ENCODE measurements at regions not wholly inside any gene's neighbourhood (a gene's known extent, or its start where the extent isn't known, plus 50 kb on each side); places are given as distances from the start of the nearest gene placed in this dataset.

DNA sequence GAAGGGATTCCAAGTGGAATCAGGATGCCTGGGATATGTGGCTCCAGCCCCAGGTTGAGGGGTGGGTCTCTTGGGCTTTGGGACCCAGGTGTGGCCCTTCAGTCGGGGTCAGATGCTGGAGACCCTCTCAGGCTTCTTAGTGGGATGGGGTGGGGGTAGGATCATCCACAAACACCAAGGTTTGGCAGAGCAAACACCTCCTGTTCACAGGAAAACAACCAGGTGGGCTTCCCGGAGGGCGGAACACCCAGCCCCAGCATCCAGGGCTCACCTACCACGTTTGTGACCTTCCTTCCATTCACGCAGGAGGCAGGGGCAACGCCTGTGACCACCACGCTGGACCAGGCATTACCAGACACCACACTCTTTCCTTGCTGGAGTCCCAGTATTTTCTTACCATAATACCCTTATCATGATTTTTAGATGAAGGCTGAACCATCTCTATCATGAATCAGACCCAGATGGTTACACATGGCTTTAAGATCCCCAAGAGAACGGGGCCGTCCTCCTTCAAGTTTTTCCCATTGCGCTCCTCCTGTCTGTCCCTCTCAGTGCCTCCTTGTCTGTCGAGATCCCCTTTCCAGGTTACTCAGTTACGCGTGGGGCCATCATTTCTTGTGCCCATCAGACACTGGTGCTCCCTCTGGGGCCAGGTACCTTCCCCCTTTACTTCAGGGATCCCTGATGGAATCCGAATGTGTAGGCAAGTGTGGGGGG lies 428.2 kb downstream of the NPHP4 start:
- no peaks in the 10 kb centered on the region for H3K36me3 ChIP-seq (ENCODE audit: control insufficient read depth in 1 of 2, insufficient read depth in 2 of 2, low read length in 2 of 2)
- no peaks in the 10 kb centered on the region for H3K27me3 ChIP-seq (ENCODE audit: low read depth, low read length)
- H3K9me3 ChIP-seq (ENCODE audit: control insufficient read depth in 1 of 2, low read length in 2 of 2), result peaks cover 5 to 6% of the 10 kb centered on the region in 2 donors
- H3K27ac ChIP-seq (ENCODE audit: low read length), result no peak overlapping the region
- H3K4me3 ChIP-seq (ENCODE audit: low read depth in 1 of 2, low read length in 2 of 2), result no peak overlapping the region
- no peaks in the 10 kb centered on the region for H3K4me1 ChIP-seq (ENCODE audit: control insufficient read depth in 1 of 2, insufficient read depth in 2 of 2, low read length in 2 of 2)

DNA sequence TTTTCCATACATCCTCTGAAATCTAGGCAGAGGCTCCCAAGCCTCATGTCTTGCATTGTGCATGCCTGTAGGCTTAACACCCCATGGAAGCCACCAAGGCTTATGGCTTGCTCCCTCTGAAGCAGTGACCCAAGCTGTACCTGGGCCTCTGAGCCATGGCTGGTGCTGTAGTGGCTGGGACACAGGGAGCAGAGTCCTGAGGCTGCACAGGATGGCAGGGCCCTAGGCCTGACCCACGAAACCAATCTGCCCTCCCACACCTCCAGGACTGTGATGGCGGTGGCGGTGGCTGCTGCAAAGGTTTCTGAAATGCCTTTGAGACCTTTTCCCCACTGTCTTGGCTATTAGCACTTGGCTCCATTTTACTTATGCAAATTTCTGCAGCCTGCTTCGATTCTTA lies 429.5 kb downstream of the NPHP4 start:
- Histone ChIP-seq H3K4me1 (ENCODE audit: control insufficient read depth in 1 of 2, insufficient read depth in 2 of 2, low read length in 2 of 2) (no peaks in the 10 kb centered on the region), H3K27ac (ENCODE audit: low read length) (no peak overlapping the region), H3K36me3 (ENCODE audit: control insufficient read depth in 1 of 2, insufficient read depth in 2 of 2, low read length in 2 of 2) (no peaks in the 10 kb centered on the region), H3K9me3 (ENCODE audit: control insufficient read depth in 1 of 2, low read length in 2 of 2) (peaks cover 0 to 6% of the 10 kb centered on the region in 2 donors), H3K27me3 (ENCODE audit: low read depth, low read length) (no peaks in the 10 kb centered on the region), H3K4me3 (ENCODE audit: low read depth in 1 of 2, low read length in 2 of 2) (no peak overlapping the region)

DNA sequence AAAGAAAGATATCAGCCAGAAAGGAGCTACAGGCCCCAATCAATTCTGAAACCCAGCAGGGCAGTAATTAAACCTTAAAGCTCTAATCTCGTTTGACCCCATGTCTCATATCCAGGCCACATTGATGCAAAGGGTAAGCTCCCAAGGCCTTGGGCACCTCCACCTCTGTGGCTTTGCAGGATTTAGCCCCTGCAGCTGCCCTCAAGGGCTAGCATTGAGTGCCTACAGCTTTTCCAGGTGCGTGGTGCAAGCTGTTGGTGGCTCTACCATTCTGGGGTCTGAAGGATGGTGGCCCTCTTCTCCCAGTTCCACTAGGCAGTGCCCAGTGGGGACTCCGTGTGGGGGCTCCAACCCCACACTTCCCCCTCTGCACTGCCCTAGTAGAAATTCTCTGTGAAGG lies 429.9 kb downstream of the NPHP4 start:
- H3K9me3 ChIP-seq (ENCODE audit: control insufficient read depth in 1 of 2, low read length in 2 of 2), result peaks cover 0 to 6% of the 10 kb centered on the region in 2 donors
- H3K27ac ChIP-seq (ENCODE audit: low read length), result no peak overlapping the region
- H3K4me3 ChIP-seq (ENCODE audit: low read depth in 1 of 2, low read length in 2 of 2), result no peak overlapping the region
- no peaks in the 10 kb centered on the region for H3K27me3 ChIP-seq (ENCODE audit: low read depth, low read length)
- no peaks in the 10 kb centered on the region for H3K36me3 ChIP-seq (ENCODE audit: control insufficient read depth in 1 of 2, insufficient read depth in 2 of 2, low read length in 2 of 2)
- no peaks in the 10 kb centered on the region for H3K4me1 ChIP-seq (ENCODE audit: control insufficient read depth in 1 of 2, insufficient read depth in 2 of 2, low read length in 2 of 2)

GRCh38 chr1:5559078-5559477 lies 433.1 kb downstream of the NPHP4 start:
- Histone ChIP-seq H3K9me3 (ENCODE audit: control insufficient read depth in 1 of 2, low read length in 2 of 2) (peaks cover 0 to 6% of the 10 kb centered on the region in 2 donors), H3K27me3 (ENCODE audit: low read depth, low read length) (no peaks in the 10 kb centered on the region), H3K4me3 (ENCODE audit: low read depth in 1 of 2, low read length in 2 of 2) (no peak overlapping the region), H3K27ac (ENCODE audit: low read length) (no peak overlapping the region), H3K36me3 (ENCODE audit: control insufficient read depth in 1 of 2, insufficient read depth in 2 of 2, low read length in 2 of 2) (no peaks in the 10 kb centered on the region), H3K4me1 (ENCODE audit: control insufficient read depth in 1 of 2, insufficient read depth in 2 of 2, low read length in 2 of 2) (no peaks in the 10 kb centered on the region)

DNA sequence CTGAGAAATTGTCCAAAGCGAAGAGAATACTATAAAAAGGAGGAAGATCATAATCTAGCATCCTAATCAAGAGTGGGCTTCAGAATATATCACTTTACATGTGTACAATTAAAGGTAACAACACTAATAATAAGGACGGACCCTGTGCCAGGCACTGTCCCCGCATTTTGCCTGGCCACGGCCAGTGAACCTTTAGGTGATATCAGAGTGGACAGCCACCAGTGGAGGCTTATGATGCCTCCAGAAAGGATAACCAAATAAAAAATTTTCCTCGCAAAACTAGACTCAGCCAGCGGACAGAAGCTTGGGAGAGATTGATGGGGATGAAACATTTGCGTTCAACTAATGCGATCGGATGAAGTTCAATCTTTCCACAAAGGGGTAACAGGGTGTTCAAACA lies 436.4 kb downstream of the NPHP4 start:
- H3K27me3 ChIP-seq (ENCODE audit: low read depth, low read length), result no peaks in the 10 kb centered on the region
- no peaks in the 10 kb centered on the region for H3K36me3 ChIP-seq (ENCODE audit: control insufficient read depth in 1 of 2, insufficient read depth in 2 of 2, low read length in 2 of 2)
- H3K4me1 ChIP-seq (ENCODE audit: control insufficient read depth in 1 of 2, insufficient read depth in 2 of 2, low read length in 2 of 2), result no peaks in the 10 kb centered on the region
- H3K9me3 ChIP-seq (ENCODE audit: control insufficient read depth in 1 of 2, low read length in 2 of 2), result peaks cover 0 to 6% of the 10 kb centered on the region in 2 donors
- no peak overlapping the region for H3K27ac ChIP-seq (ENCODE audit: low read length)
- no peak overlapping the region for H3K4me3 ChIP-seq (ENCODE audit: low read depth in 1 of 2, low read length in 2 of 2)

DNA sequence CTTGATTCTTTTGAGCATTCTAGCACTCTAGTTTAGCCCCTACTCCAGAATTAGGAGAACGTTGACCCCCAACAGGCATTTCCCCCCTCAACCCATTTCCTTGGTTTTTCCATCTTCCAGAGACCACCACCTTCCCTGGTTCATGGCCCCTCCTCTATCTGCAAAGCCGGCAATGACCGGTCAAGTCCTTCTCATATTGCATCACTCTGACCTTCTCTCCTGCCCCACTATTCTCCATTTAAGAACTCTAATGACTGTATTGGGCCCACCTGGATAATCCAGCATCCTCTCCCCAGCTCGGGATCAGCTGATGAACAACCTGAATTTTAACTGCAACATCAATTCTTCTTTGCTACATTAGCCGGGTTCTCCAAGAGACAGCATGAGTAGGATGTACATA lies 437.4 kb downstream of the NPHP4 start:
- Histone ChIP-seq H3K27ac (ENCODE audit: low read length) (no peak overlapping the region), H3K36me3 (ENCODE audit: control insufficient read depth in 1 of 2, insufficient read depth in 2 of 2, low read length in 2 of 2) (no peaks in the 10 kb centered on the region)

GRCh38 chr1:5554111-5554510 lies 438.1 kb downstream of the NPHP4 start:
- Histone ChIP-seq H3K36me3 (ENCODE audit: control insufficient read depth in 1 of 2, insufficient read depth in 2 of 2, low read length in 2 of 2) (no peaks in the 10 kb centered on the region), H3K4me3 (ENCODE audit: low read depth in 1 of 2, low read length in 2 of 2) (no peak overlapping the region), H3K27me3 (ENCODE audit: low read depth, low read length) (no peaks in the 10 kb centered on the region), H3K4me1 (ENCODE audit: control insufficient read depth in 1 of 2, insufficient read depth in 2 of 2, low read length in 2 of 2) (no peaks in the 10 kb centered on the region), H3K27ac (ENCODE audit: low read length) (no peak overlapping the region), H3K9me3 (ENCODE audit: control insufficient read depth in 1 of 2, low read length in 2 of 2) (peaks cover 0 to 6% of the 10 kb centered on the region in 2 donors)

More for the DNA sequence above, 437.4 kb downstream of the NPHP4 start:
- Histone ChIP-seq H3K4me3 (ENCODE audit: low read depth in 1 of 2, low read length in 2 of 2) (no peak overlapping the region), H3K27me3 (ENCODE audit: low read depth, low read length) (no peaks in the 10 kb centered on the region), H3K9me3 (ENCODE audit: control insufficient read depth in 1 of 2, low read length in 2 of 2) (peaks cover 0 to 6% of the 10 kb centered on the region in 2 donors), H3K4me1 (ENCODE audit: control insufficient read depth in 1 of 2, insufficient read depth in 2 of 2, low read length in 2 of 2) (no peaks in the 10 kb centered on the region)

DNA sequence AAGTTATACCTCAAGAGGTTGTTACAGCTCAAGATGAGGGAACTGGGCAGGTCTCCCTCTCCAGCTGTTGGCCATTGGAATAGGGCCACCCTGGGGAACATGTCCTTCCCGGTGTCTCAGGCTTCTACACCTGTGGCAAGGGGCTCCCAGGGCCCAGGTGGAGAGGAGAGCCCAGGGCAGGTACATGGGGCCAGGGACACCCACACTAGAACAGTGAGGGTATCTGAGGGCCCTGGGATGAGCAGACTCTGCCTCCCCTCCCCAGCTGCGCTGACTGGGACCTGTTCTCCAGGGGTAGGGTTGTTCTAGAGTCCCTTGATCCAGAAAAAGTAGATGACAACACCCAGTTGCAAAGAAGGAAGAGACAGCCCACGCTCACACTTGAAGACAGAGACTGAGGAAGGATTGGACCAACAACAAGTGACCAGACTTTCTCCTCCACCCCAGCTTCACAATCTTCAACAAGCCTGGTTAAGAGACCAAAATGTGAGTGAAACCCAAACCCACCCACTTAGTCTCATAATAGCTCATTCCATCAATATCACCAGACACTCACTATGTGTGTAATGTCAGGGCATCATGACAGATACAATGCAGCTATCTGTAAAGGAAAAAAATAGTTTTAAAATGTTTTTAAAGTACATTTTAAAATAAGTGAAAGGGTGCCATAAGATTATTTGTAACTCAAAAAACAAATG lies 439.3 kb downstream of the NPHP4 start:
- Histone ChIP-seq H3K9me3 (ENCODE audit: control insufficient read depth in 1 of 2, low read length in 2 of 2) (peaks cover 0 to 2% of the 10 kb centered on the region in 2 donors), H3K27ac (ENCODE audit: low read length) (no peak overlapping the region), H3K27me3 (ENCODE audit: low read depth, low read length) (no peaks in the 10 kb centered on the region), H3K36me3 (ENCODE audit: control insufficient read depth in 1 of 2, insufficient read depth in 2 of 2, low read length in 2 of 2) (no peaks in the 10 kb centered on the region), H3K4me3 (ENCODE audit: low read depth in 1 of 2, low read length in 2 of 2) (no peak overlapping the region), H3K4me1 (ENCODE audit: control insufficient read depth in 1 of 2, insufficient read depth in 2 of 2, low read length in 2 of 2) (no peaks in the 10 kb centered on the region)

GRCh38 chr1:5551274-5551975 lies 440.8 kb downstream of the NPHP4 start:
- Histone ChIP-seq H3K27me3 (ENCODE audit: low read depth, low read length) (no peaks in the 10 kb centered on the region), H3K36me3 (ENCODE audit: control insufficient read depth in 1 of 2, insufficient read depth in 2 of 2, low read length in 2 of 2) (no peaks in the 10 kb centered on the region), H3K27ac (ENCODE audit: low read length) (no peak overlapping the region), H3K4me1 (ENCODE audit: control insufficient read depth in 1 of 2, insufficient read depth in 2 of 2, low read length in 2 of 2) (no peaks in the 10 kb centered on the region), H3K9me3 (ENCODE audit: control insufficient read depth in 1 of 2, low read length in 2 of 2) (no peaks in the 10 kb centered on the region), H3K4me3 (ENCODE audit: low read depth in 1 of 2, low read length in 2 of 2) (no peak overlapping the region)

DNA sequence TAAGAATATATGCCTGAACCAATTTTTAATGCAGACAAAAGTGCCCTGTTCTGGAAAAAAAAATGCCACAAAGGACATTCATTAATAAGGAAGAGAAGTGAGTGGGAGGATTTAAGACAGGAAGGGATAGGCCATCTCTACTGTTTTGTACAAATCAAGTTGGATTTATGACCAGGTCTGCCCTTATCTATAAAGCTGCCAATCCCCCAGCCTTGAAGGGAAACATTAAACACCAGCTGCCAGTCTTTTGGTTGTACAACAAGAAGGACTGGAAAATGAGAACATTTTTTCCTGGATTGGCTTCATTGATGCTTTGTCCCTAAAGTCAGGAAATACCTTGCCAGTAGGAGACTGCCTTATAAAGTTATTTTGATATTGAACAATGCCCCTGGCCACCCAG lies 444.0 kb downstream of the NPHP4 start:
- Histone ChIP-seq H3K4me1 (ENCODE audit: control insufficient read depth in 1 of 2, insufficient read depth in 2 of 2, low read length in 2 of 2) (no peaks in the 10 kb centered on the region), H3K9me3 (ENCODE audit: control insufficient read depth in 1 of 2, low read length in 2 of 2) (no peaks in the 10 kb centered on the region), H3K36me3 (ENCODE audit: control insufficient read depth in 1 of 2, insufficient read depth in 2 of 2, low read length in 2 of 2) (no peaks in the 10 kb centered on the region), H3K27ac (ENCODE audit: low read length) (no peak overlapping the region), H3K4me3 (ENCODE audit: low read depth in 1 of 2, low read length in 2 of 2) (no peak overlapping the region), H3K27me3 (ENCODE audit: low read depth, low read length) (no peaks in the 10 kb centered on the region)

DNA sequence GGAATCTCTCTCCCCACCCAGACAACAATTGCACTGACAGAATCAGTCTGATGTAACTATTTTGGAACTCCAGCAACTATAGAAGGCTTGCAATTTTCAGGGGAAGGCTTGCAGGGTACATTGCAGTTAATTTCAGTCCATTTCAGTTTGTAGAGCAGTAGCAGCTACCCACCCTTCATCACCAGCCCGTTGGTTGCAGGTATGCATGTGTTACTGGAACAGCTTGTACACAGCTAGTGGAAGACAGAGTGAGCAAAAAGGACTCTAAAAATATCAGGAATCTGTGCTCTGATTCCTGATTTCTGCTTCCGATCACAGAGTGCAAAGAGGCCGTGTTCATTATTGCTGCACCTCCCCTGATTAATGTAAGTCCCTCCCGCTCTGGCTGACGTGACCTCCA lies 449.0 kb downstream of the NPHP4 start:
- H3K27ac ChIP-seq (ENCODE audit: low read length), result no peak overlapping the region
- H3K27me3 ChIP-seq (ENCODE audit: low read depth, low read length), result no peaks in the 10 kb centered on the region
- no peak overlapping the region for H3K4me3 ChIP-seq (ENCODE audit: low read depth in 1 of 2, low read length in 2 of 2)
- no peaks in the 10 kb centered on the region for H3K36me3 ChIP-seq (ENCODE audit: control insufficient read depth in 1 of 2, insufficient read depth in 2 of 2, low read length in 2 of 2)
- no peaks in the 10 kb centered on the region for H3K4me1 ChIP-seq (ENCODE audit: control insufficient read depth in 1 of 2, insufficient read depth in 2 of 2, low read length in 2 of 2)
- peaks cover 0 to 10% of the 10 kb centered on the region in 2 donors for H3K9me3 ChIP-seq (ENCODE audit: control insufficient read depth in 1 of 2, low read length in 2 of 2)

Data from muscle layer of duodenum (tissue), 2 donors.